ENCODE measurements at regions not wholly inside any gene's neighbourhood (a gene's known extent, or its start where the extent isn't known, plus 50 kb on each side); places are given as distances from the start of the nearest gene placed in this dataset.

- no peak for DNase-seq
Measured at GRCh38 chr19:32129141-32129540, 216.3 kb upstream of the ZNF507 start.

DNA sequence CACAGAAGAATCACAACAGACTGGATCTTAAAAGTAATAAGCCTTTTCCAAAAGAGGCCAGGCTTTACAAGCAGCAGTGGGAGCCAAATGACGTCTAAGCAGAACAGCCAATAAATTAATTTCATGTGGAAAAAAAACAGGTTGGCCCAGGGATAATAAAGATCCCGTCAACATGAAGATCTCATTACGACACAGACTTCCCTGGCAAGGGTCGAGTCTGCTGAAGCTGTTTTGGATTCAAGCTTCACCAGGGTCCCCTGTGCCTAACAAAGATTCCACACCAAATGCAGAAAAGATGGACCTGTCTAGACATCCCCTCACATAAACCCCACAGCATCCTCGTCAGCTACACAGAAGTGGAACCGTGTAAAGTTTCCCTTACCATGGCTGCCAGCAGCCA lies 215.1 kb upstream of the ZNF507 start:
- DNase-seq, result no peak

- no peak for DNase-seq
Measured at GRCh38 chr19:32131005-32131404, 214.4 kb upstream of the ZNF507 start.

GRCh38 chr19:32138416-32138815 lies 207.0 kb upstream of the ZNF507 start:
- no peak for DNase-seq

DNA sequence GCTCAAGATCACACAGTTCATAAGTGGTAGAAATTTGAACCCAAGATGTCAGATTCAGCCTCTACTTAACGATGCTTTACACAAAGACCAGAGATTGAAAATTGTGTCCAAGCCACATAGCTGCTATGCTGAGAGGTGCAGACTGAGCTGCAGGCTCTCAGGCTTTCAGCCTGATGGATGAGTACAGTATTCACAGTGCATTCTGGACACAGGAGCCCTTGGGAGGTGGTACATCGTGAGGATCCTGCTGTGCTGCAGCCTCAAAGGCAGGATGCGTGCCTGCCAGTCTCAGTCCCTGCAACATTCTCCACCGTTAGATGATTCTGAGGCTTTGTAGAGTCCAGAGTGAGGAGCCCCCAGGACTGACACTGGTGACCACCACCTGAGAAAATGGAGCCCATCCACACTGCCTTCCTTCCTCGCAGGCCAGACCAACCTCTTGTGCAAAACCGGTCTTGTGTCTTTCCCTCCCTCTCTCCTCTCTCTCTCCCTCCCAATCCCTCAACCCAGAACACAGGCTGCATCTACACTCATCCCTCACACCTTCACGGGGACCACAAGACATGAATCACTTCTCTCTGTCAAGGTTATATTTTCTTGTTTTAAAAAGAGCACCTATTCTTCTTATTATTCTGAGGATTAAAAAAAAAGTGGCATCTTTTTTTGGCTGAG lies 203.4 kb upstream of the ZNF507 start:
- no peak for DNase-seq

- no peak for DNase-seq
Measured at GRCh38 chr19:32146664-32147063, 198.7 kb upstream of the ZNF507 start.

- no peak for DNase-seq
Measured at GRCh38 chr19:32150605-32151004, 194.8 kb upstream of the ZNF507 start.

DNA sequence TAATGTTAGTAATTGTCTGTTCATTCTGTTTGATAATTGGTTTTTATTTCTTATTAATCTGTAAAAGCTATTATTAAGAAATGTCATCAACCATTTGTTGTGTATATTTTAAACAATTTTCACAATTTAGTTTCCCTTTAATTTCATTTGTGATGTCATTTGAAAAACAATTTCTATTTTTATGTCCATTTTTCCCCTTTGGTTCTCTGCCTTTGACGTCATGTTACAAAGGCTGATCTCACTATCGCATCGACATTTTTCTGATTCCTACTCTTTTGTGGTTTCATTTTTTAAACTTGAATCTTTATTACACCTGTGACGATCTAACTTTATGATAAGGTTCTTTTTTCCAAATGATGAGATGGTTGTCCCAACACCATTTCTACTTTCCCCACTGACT lies 191.0 kb upstream of the ZNF507 start:
- DNase-seq, result no peak

- DNase-seq, result no peak
Measured at GRCh38 chr19:32164384-32164992, 180.9 kb upstream of the ZNF507 start.

DNA sequence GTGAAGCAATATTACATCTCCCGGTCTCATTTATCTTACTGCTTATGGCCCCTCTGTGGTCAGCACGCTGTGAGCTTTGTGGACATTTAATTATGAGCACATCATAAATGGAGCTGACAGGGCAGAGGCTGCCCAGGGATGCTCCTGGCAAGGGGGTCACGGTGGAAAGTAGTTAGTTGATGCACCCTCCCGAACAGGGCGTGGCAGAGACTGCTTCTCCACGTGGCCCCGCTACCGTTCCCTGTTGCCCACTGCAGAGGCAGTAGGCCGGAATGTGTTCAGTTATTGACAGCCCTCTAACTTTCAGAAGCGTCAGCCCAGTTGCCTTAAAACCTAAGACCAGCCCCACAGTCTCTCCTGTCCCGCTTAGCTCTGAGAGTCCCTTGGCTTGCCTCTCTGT lies 180.3 kb upstream of the ZNF507 start:
- no peak for DNase-seq

DNA sequence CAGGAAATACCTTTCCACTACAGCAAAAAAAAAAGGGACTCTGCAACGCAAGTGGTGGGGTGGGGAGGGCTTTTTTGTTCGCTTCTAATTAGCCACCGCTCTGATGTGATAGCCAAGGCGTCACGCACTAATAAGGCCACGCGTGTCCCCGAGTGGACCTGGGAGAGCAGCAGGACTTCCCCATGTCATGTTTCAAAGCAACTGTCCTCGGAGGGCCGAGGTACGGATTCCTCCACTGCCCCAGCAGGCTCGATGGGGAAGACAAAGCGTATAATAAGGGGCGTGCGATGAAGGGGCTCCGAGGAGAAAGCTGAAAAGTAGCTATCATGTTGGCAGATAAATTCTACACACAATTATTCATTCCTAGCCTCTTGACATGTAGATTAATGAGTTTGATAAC lies 179.7 kb upstream of the ZNF507 start:
- DNase-seq, result no peak

GRCh38 chr19:32166238-32166637 lies 179.2 kb upstream of the ZNF507 start:
- DNase-seq, result no peak

DNA sequence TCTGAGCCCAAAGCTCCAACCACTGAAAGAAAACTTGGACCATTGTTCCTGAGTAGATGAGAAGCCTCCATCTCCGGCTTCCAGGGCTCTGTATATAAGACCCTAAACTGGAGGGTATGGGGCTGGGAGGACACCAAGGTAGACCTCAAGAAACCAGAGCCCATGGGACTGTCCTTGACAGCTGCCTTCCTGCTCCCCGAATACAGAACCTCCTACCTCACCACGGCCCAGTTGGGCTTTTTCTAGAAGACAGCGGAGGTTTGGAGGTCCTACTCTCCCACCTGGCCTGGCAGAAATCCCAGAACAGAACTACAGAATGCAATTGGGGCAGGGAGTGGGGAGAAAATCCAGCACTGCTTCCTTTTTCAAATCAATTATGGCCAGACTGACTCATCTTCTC lies 177.3 kb upstream of the ZNF507 start:
- DNase-seq, result no peak

- no peak for DNase-seq
Measured at GRCh38 chr19:32168606-32169005, 176.8 kb upstream of the ZNF507 start.

- DNase-seq, result no peak
Measured at GRCh38 chr19:32171719-32172151, 173.7 kb upstream of the ZNF507 start.

GRCh38 chr19:32172566-32173160 lies 172.7 kb upstream of the ZNF507 start:
- no peak for DNase-seq

- DNase-seq, result no peak
Measured at GRCh38 chr19:32173836-32174235, 171.6 kb upstream of the ZNF507 start.

- no peak for DNase-seq
Measured at GRCh38 chr19:32174386-32175113, 170.9 kb upstream of the ZNF507 start.

- no peak for DNase-seq
Measured at GRCh38 chr19:32176591-32176990, 168.8 kb upstream of the ZNF507 start.

- DNase-seq, result no peak
Measured at GRCh38 chr19:32177686-32178085, 167.7 kb upstream of the ZNF507 start.

- DNase-seq, result no peak
Measured at GRCh38 chr19:32178401-32178800, 167.0 kb upstream of the ZNF507 start.

- DNase-seq, result no peak
Measured at GRCh38 chr19:32178956-32179355, 166.5 kb upstream of the ZNF507 start.

- no peak for DNase-seq
Measured at GRCh38 chr19:32181216-32181920, 164.0 kb upstream of the ZNF507 start.
